ENCODE measurements at regions not wholly inside any gene's neighbourhood (a gene's known extent, or its start where the extent isn't known, plus 50 kb on each side); places are given as distances from the start of the nearest gene placed in this dataset.
"Not testable (repeated sequence)": the region's sequence is repeated elsewhere in the genome, so short reads cannot be mapped to it uniquely, and the experiment has no call there.

DNA sequence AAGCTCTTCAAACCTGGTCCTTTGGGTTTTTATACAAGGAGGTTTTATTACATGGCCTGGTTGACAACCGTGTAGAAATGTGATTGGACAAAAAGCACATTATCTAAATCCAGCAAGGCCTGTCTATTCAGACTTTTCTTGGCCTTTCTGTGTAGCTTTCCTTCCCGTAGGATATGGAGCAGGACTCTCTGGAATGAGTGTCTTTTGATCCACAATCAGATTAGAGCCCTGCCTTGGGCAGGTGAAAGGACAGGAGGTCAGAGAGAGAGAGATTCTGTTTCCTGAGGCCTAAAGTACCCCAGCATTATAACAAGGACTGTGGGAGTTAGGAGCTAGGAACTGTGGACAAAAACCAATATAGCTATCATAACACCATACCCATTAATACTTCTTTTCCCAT lies 375.5 kb upstream of the RGS6 start:
- H3K79me1 ChIP-seq (ENCODE audit: low read length), result peaks cover 6% of the 10 kb centered on the region
- no peak overlapping the region for H3K23ac ChIP-seq (ENCODE audit: low read length)
- H3K9me3 ChIP-seq (ENCODE audit: insufficient read depth, low read depth, low read length), result no peaks in the 10 kb centered on the region
- H3K4me2 ChIP-seq (ENCODE audit: low read length), result no peak overlapping the region
- peak overlapping the region; percentile 79 for H2BK120ac ChIP-seq (ENCODE audit: insufficient read depth, low read length, poor library complexity)
- WGBS (ENCODE audit: extremely low coverage, insufficient coverage, insufficient read length), result no CpG with 5 or more reads among the region's 2 CpGs
- peak overlapping the region; percentile 31 for H2BK5ac ChIP-seq (ENCODE audit: low read depth, low read length, poor library complexity)
- H3K36me3 ChIP-seq (ENCODE audit: control insufficient read depth in 1 of 2, insufficient read depth in 2 of 2, low read length in 2 of 2), result no peaks in the 10 kb centered on the region
- H3K18ac ChIP-seq (ENCODE audit: low read length), result no peak overlapping the region
- peak overlapping the region; percentile 13 for H4K8ac ChIP-seq (ENCODE audit: low read depth, low read length)
- no peak overlapping the region for H3K4ac ChIP-seq (ENCODE audit: low read depth, low read length)
- H3K27ac ChIP-seq (ENCODE audit: low read depth, low read length), result peak overlapping the region; percentile 68
- no peak overlapping the region for H2BK12ac ChIP-seq (ENCODE audit: low read length)
- no peak overlapping the region for H4K12ac ChIP-seq (ENCODE audit: low read depth, low read length)
- H2AK5ac ChIP-seq (ENCODE audit: low read length), result no peak overlapping the region
- no peaks in the 10 kb centered on the region for H3K79me2 ChIP-seq (ENCODE audit: control insufficient read depth, insufficient read depth, low read length, poor library complexity)
- no peak overlapping the region for H3K9ac ChIP-seq (ENCODE audit: low read length)
- no peak overlapping the region for H3K14ac ChIP-seq (ENCODE audit: low read length)
- H3K4me1 ChIP-seq (ENCODE audit: control insufficient read depth in 1 of 2, insufficient read depth in 2 of 2, low read length in 2 of 2), result peaks cover 10 to 13% of the 10 kb centered on the region in 2 experiments
- peak in 1 of 2 donors; percentile 60 for DNase-seq
- H3K4me3 ChIP-seq (ENCODE audit: low read depth, low read length), result no peak overlapping the region
- H3K27me3 ChIP-seq (ENCODE audit: insufficient read depth, low read length), result no peaks in the 10 kb centered on the region
- H4K91ac ChIP-seq (ENCODE audit: low read depth, low read length), result peak overlapping the region; percentile 49
- H2AFZ ChIP-seq (ENCODE audit: insufficient read depth, low read length, poor library complexity), result no peak overlapping the region

DNA sequence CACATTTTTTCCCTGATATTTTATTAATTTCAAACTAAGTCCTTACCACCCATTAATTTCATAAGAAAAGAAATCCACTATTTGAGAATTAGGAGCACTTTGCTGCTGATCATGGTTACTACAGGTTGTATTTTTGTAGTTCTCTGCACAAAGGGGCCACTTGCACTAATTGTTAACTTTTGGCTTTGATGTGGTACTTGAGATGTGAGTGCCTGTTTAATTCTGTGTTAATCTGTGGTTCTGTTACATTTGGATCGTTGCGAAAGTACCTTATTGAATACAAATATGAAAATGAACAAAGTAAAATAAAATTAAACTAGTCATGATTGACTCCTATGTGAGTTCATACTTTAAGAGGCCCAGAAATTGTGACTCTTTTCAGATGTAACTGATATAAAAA lies 374.9 kb upstream of the RGS6 start:
- Histone ChIP-seq H2BK120ac (ENCODE audit: insufficient read depth, low read length, poor library complexity) (no peak overlapping the region), H3K4ac (ENCODE audit: low read depth, low read length) (no peak overlapping the region), H2BK12ac (ENCODE audit: low read length) (no peak overlapping the region), H3K4me1 (ENCODE audit: control insufficient read depth in 1 of 2, insufficient read depth in 2 of 2, low read length in 2 of 2) (peaks cover 10 to 13% of the 10 kb centered on the region in 2 experiments), H2AFZ (ENCODE audit: insufficient read depth, low read length, poor library complexity) (no peak overlapping the region), H3K27ac (ENCODE audit: low read depth, low read length) (no peak overlapping the region), H3K23ac (ENCODE audit: low read length) (no peak overlapping the region), H4K91ac (ENCODE audit: low read depth, low read length) (no peak overlapping the region), H3K4me2 (ENCODE audit: low read length) (no peak overlapping the region), H3K36me3 (ENCODE audit: control insufficient read depth in 1 of 2, insufficient read depth in 2 of 2, low read length in 2 of 2) (no peaks in the 10 kb centered on the region), H3K18ac (ENCODE audit: low read length) (no peak overlapping the region), H3K27me3 (ENCODE audit: insufficient read depth, low read length) (no peaks in the 10 kb centered on the region), H3K4me3 (ENCODE audit: low read depth, low read length) (no peak overlapping the region), H2BK5ac (ENCODE audit: low read depth, low read length, poor library complexity) (no peak overlapping the region), H3K79me2 (ENCODE audit: control insufficient read depth, insufficient read depth, low read length, poor library complexity) (no peaks in the 10 kb centered on the region), H4K8ac (ENCODE audit: low read depth, low read length) (no peak overlapping the region), H3K9me3 (ENCODE audit: insufficient read depth, low read depth, low read length) (no peaks in the 10 kb centered on the region), H4K12ac (ENCODE audit: low read depth, low read length) (no peak overlapping the region), H3K79me1 (ENCODE audit: low read length) (peaks cover 6% of the 10 kb centered on the region), H3K14ac (ENCODE audit: low read length) (no peak overlapping the region), H3K9ac (ENCODE audit: low read length) (no peak overlapping the region), H2AK5ac (ENCODE audit: low read length) (no peak overlapping the region)
- WGBS (ENCODE audit: extremely low coverage, insufficient coverage, insufficient read length), result no CpG with 5 or more reads among the region's 2 CpGs
- DNase-seq, result no peak

- not testable (repeated sequence) for H3K27me3 ChIP-seq (ENCODE audit: insufficient read depth, low read length); DNase-seq; H3K79me2 ChIP-seq (ENCODE audit: control insufficient read depth, insufficient read depth, low read length, poor library complexity); H4K8ac ChIP-seq (ENCODE audit: low read depth, low read length); H3K36me3 ChIP-seq (ENCODE audit: control insufficient read depth in 1 of 2, insufficient read depth in 2 of 2, low read length in 2 of 2); H2AFZ ChIP-seq (ENCODE audit: insufficient read depth, low read length, poor library complexity); H3K18ac ChIP-seq (ENCODE audit: low read length); H2BK120ac ChIP-seq (ENCODE audit: insufficient read depth, low read length, poor library complexity); H3K9me3 ChIP-seq (ENCODE audit: insufficient read depth, low read depth, low read length); H3K9ac ChIP-seq (ENCODE audit: low read length); H2AK5ac ChIP-seq (ENCODE audit: low read length); H3K4ac ChIP-seq (ENCODE audit: low read depth, low read length); H3K23ac ChIP-seq (ENCODE audit: low read length); H4K91ac ChIP-seq (ENCODE audit: low read depth, low read length); H3K4me2 ChIP-seq (ENCODE audit: low read length); H3K4me3 ChIP-seq (ENCODE audit: low read depth, low read length); H3K14ac ChIP-seq (ENCODE audit: low read length); H3K79me1 ChIP-seq (ENCODE audit: low read length); H3K27ac ChIP-seq (ENCODE audit: low read depth, low read length); H4K12ac ChIP-seq (ENCODE audit: low read depth, low read length)
- H2BK12ac ChIP-seq (ENCODE audit: low read length), result peak overlapping the region; percentile 59
- H2BK5ac ChIP-seq (ENCODE audit: low read depth, low read length, poor library complexity), result peak overlapping the region; percentile 23
- no CpG with 5 or more reads among the region's 10 CpGs for WGBS (ENCODE audit: extremely low coverage, insufficient coverage, insufficient read length)
- peaks cover 10 to 13% of the 10 kb centered on the region in 2 experiments for H3K4me1 ChIP-seq (ENCODE audit: control insufficient read depth in 1 of 2, insufficient read depth in 2 of 2, low read length in 2 of 2)
These were observed 373.3 kb upstream of the RGS6 start for GRCh38 chr14:71558943-71559342.

GRCh38 chr14:71560751-71561150 lies 371.5 kb upstream of the RGS6 start:
- Histone ChIP-seq H4K12ac (ENCODE audit: low read depth, low read length) (no peak overlapping the region), H2BK12ac (ENCODE audit: low read length) (no peak overlapping the region), H3K9ac (ENCODE audit: low read length) (no peak overlapping the region), H3K36me3 (ENCODE audit: control insufficient read depth in 1 of 2, insufficient read depth in 2 of 2, low read length in 2 of 2) (no peaks in the 10 kb centered on the region), H2BK5ac (ENCODE audit: low read depth, low read length, poor library complexity) (no peak overlapping the region), H3K4ac (ENCODE audit: low read depth, low read length) (no peak overlapping the region), H3K9me3 (ENCODE audit: insufficient read depth, low read depth, low read length) (no peaks in the 10 kb centered on the region), H3K79me1 (ENCODE audit: low read length) (peaks cover 4% of the 10 kb centered on the region), H3K79me2 (ENCODE audit: control insufficient read depth, insufficient read depth, low read length, poor library complexity) (no peaks in the 10 kb centered on the region), H4K8ac (ENCODE audit: low read depth, low read length) (no peak overlapping the region), H3K4me1 (ENCODE audit: control insufficient read depth in 1 of 2, insufficient read depth in 2 of 2, low read length in 2 of 2) (peaks cover 8 to 11% of the 10 kb centered on the region in 2 experiments), H3K4me2 (ENCODE audit: low read length) (no peak overlapping the region), H3K27ac (ENCODE audit: low read depth, low read length) (no peak overlapping the region), H3K27me3 (ENCODE audit: insufficient read depth, low read length) (no peaks in the 10 kb centered on the region), H3K4me3 (ENCODE audit: low read depth, low read length) (no peak overlapping the region), H3K14ac (ENCODE audit: low read length) (no peak overlapping the region), H4K91ac (ENCODE audit: low read depth, low read length) (no peak overlapping the region), H2BK120ac (ENCODE audit: insufficient read depth, low read length, poor library complexity) (no peak overlapping the region), H2AFZ (ENCODE audit: insufficient read depth, low read length, poor library complexity) (no peak overlapping the region), H3K23ac (ENCODE audit: low read length) (no peak overlapping the region), H3K18ac (ENCODE audit: low read length) (no peak overlapping the region), H2AK5ac (ENCODE audit: low read length) (no peak overlapping the region)
- no peak for DNase-seq
